ENCODE measurements at regions not wholly inside any gene's neighbourhood (a gene's known extent, or its start where the extent isn't known, plus 50 kb on each side); places are given as distances from the start of the nearest gene placed in this dataset.

DNA sequence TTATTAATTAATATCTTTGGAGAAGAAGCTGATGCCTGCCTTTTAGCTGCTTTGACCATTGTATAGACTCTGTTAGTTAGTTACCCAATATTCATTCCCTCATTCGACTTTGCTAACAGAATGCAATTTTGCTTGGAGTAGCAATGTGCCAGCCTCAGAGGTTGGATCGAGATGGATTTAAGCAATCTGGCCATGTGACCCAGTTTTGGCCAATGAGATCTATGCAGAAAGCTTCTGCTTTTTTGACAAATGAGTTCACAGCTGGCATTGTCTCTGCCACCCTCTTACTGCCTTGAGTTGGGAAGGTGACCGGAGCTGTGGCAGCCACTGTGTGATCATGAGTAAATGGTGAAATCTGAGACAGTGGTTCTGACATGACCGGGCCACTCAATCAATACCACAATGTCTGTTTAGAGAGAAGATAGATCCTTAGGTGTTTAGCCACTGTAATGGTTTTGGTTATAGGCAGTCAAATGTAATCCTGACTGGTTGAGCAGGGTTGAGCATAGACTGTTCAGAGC lies 74.9 kb upstream of the MED13L start:
- TF ChIP-seq POLR2A (IDR thresholded peaks at IDR 0.05; ENCODE audit: low read depth, low read length) (no peak), TAF1 (IDR thresholded peaks at IDR 0.05; ENCODE audit: borderline replicate concordance, low read depth, low read length) (no peak)
